SK-N-SH treated with all-trans-retinoic acid at 6 μM for 48 hours (cell line): ENCODE measurements at regions not wholly inside any gene's neighbourhood (a gene's known extent, or its start where the extent isn't known, plus 50 kb on each side); places are given as distances from the start of the nearest gene placed in this dataset.

Experiments
- ATAC-seq: fragments of 200-7000 bp; cut with Tn5 transposase; 3 replicates; pipeline ENCODE4 v1.9.1; 2020; ENCODE audit warnings: mild to moderate bottlenecking, moderate library complexity
- ARNTL ChIP-seq: fragments of 450-650 bp; formaldehyde crosslinking; IDR thresholded peaks from 2 replicates; pipeline ENCODE4 v1.5.0; 2020; ENCODE audit warnings: low read depth, mild to moderate bottlenecking, moderate library complexity, borderline replicate concordance
- BACH2 ChIP-seq: fragments of 250-450 bp; sonication (Bioruptor Pico); IDR thresholded peaks from 2 replicates; pipeline ENCODE4 v1.9.0; 2021; ENCODE audit warnings: mild to moderate bottlenecking, borderline replicate concordance
- CSDC2 ChIP-seq: fragments of 250-450 bp; sonication (Bioruptor Pico); IDR thresholded peaks from 2 replicates; pipeline ENCODE4 v1.5.0; 2020; ENCODE audit warnings: mild to moderate bottlenecking, moderate library complexity
- CSRNP3 ChIP-seq: fragments of 250-450 bp; sonication (Bioruptor Pico); IDR thresholded peaks from 2 replicates; pipeline ENCODE4 v1.5.1; 2021; ENCODE audit warnings: mild to moderate bottlenecking, moderate library complexity
- ESRRG ChIP-seq: fragments of 250-450 bp; sonication (Bioruptor Pico); IDR thresholded peaks from 2 replicates; pipeline ENCODE4 v1.6.1; 2021; ENCODE audit warnings: mild to moderate bottlenecking
- GLIS3 ChIP-seq: fragments of 250-450 bp; sonication (Bioruptor Pico); IDR thresholded peaks from 2 replicates; pipeline ENCODE4 v1.5.0; 2020; ENCODE audit warnings: mild to moderate bottlenecking, moderate library complexity
- ISL1 ChIP-seq: fragments of 250-450 bp; sonication (Bioruptor Pico); IDR thresholded peaks from 2 replicates; pipeline ENCODE4 v2.1.2; 2022; ENCODE audit warnings: mild to moderate bottlenecking, moderate library complexity
- OSR1 ChIP-seq: fragments of 250-450 bp; sonication (Bioruptor Pico); IDR thresholded peaks from 2 replicates; pipeline ENCODE4 v1.8.0; 2022; ENCODE audit warnings: moderate library complexity, mild to moderate bottlenecking, inconsistent platforms
- PATZ1 ChIP-seq: fragments of 250-450 bp; sonication (Bioruptor Pico); IDR thresholded peaks from 2 replicates; pipeline ENCODE4 v1.8.0; 2020; ENCODE audit warnings: mild to moderate bottlenecking, moderate library complexity, borderline replicate concordance
- POU6F1 ChIP-seq: fragments of 250-450 bp; sonication (Bioruptor Pico); IDR thresholded peaks from 2 replicates; pipeline ENCODE4 v1.8.0; 2021; ENCODE audit warnings: low read depth, mild to moderate bottlenecking, moderate library complexity, borderline replicate concordance
- PPARA ChIP-seq: fragments of 250-450 bp; sonication (Bioruptor Pico); IDR thresholded peaks from 2 replicates; pipeline ENCODE4 v1.5.0; 2020; ENCODE audit warnings: mild to moderate bottlenecking, borderline replicate concordance
- RARB ChIP-seq: fragments of 250-450 bp; sonication (Bioruptor Pico); IDR thresholded peaks from 2 replicates; pipeline ENCODE4 v1.8.0; 2021; ENCODE audit warnings: mild to moderate bottlenecking, moderate library complexity
- SNAI2 ChIP-seq: fragments of 250-450 bp; sonication (Bioruptor Pico); IDR thresholded peaks from 2 replicates; pipeline ENCODE4 v1.5.0; 2020; ENCODE audit warnings: mild to moderate bottlenecking, moderate library complexity
- TCF4 ChIP-seq: fragments of 250-450 bp; sonication (Bioruptor Pico); IDR thresholded peaks from 2 replicates; pipeline ENCODE4 v1.8.0; 2021; ENCODE audit warnings: mild to moderate bottlenecking, moderate library complexity, borderline replicate concordance
- TOX ChIP-seq: fragments of 250-450 bp; sonication (Bioruptor Pico); IDR thresholded peaks from 2 replicates; pipeline ENCODE4 v1.8.0; 2021; ENCODE audit warnings: mild to moderate bottlenecking, moderate library complexity, borderline replicate concordance
- ZC3H10 ChIP-seq: fragments of 250-450 bp; sonication (Bioruptor Pico); IDR thresholded peaks from 2 replicates; pipeline ENCODE4 v1.5.1; 2021; ENCODE audit warnings: mild to moderate bottlenecking, moderate library complexity
- ZFP3 ChIP-seq: fragments of 250-450 bp; sonication (Bioruptor Pico); IDR thresholded peaks from 2 replicates; pipeline ENCODE4 v1.5.0; 2020; ENCODE audit warnings: mild to moderate bottlenecking, moderate library complexity
- ZFP30 ChIP-seq: fragments of 450-650 bp; formaldehyde crosslinking; IDR thresholded peaks from 2 replicates; pipeline ENCODE4 v1.5.0; 2022; ENCODE audit warnings: mild to moderate bottlenecking, moderate library complexity
- ZNF565 ChIP-seq: fragments of 450-650 bp; formaldehyde crosslinking; conservative IDR thresholded peaks from 2 replicates; pipeline ENCODE4 v1.5.0; 2020; ENCODE audit warnings: low read depth, mild to moderate bottlenecking, moderate library complexity
- ZNF70 ChIP-seq: fragments of 450-650 bp; formaldehyde crosslinking; IDR thresholded peaks from 2 replicates; pipeline ENCODE4 v1.5.0; 2020; ENCODE audit warnings: mild to moderate bottlenecking, moderate library complexity
- ZNF8 ChIP-seq: fragments of 450-650 bp; formaldehyde crosslinking; IDR thresholded peaks from 2 replicates; pipeline ENCODE4 v1.5.0; 2020; ENCODE audit warnings: mild to moderate bottlenecking, moderate library complexity
- TF ChIP-seq, protein P1 (sequence below): fragments of 250-450 bp; sonication (Bioruptor Pico); IDR thresholded peaks from 2 replicates; pipeline ENCODE4 v1.5.1; 2020; ENCODE audit warnings: low read depth, mild to moderate bottlenecking, moderate library complexity
- TF ChIP-seq, protein P2 (sequence below): fragments of 250-450 bp; sonication (Bioruptor Pico); IDR thresholded peaks from 2 replicates; pipeline ENCODE4 v1.5.0; 2020; ENCODE audit warnings: mild to moderate bottlenecking, moderate library complexity

GRCh38 chr16:66274335-66275110 lies 92.0 kb upstream of the CDH5 start:
- ATAC-seq, result peak; percentile 62
- TF ChIP-seq ZNF8 (CRISPR knock-in tag), result no peak
- no peak for TF ChIP-seq PPARA
- no peak for TF ChIP-seq TCF4 (CRISPR knock-in tag)
- TF ChIP-seq, protein P1, sequence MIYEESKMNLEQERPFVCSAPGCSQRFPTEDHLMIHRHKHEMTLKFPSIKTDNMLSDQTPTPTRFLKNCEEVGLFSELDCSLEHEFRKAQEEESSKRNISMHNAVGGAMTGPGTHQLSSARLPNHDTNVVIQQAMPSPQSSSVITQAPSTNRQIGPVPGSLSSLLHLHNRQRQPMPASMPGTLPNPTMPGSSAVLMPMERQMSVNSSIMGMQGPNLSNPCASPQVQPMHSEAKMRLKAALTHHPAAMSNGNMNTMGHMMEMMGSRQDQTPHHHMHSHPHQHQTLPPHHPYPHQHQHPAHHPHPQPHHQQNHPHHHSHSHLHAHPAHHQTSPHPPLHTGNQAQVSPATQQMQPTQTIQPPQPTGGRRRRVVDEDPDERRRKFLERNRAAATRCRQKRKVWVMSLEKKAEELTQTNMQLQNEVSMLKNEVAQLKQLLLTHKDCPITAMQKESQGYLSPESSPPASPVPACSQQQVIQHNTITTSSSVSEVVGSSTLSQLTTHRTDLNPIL (CRISPR knock-in tag), result no peak
- TF ChIP-seq OSR1 (CRISPR knock-in tag), result no peak
- no peak for TF ChIP-seq CSDC2
- TF ChIP-seq PATZ1 (CRISPR knock-in tag), result no peak
- no peak for TF ChIP-seq ZNF565 (CRISPR knock-in tag)
- TF ChIP-seq TOX, result no peak
- TF ChIP-seq POU6F1, result no peak
- no peak for TF ChIP-seq ARNTL (CRISPR knock-in tag)
- no peak for TF ChIP-seq ESRRG (CRISPR knock-in tag)
- TF ChIP-seq, protein P2, sequence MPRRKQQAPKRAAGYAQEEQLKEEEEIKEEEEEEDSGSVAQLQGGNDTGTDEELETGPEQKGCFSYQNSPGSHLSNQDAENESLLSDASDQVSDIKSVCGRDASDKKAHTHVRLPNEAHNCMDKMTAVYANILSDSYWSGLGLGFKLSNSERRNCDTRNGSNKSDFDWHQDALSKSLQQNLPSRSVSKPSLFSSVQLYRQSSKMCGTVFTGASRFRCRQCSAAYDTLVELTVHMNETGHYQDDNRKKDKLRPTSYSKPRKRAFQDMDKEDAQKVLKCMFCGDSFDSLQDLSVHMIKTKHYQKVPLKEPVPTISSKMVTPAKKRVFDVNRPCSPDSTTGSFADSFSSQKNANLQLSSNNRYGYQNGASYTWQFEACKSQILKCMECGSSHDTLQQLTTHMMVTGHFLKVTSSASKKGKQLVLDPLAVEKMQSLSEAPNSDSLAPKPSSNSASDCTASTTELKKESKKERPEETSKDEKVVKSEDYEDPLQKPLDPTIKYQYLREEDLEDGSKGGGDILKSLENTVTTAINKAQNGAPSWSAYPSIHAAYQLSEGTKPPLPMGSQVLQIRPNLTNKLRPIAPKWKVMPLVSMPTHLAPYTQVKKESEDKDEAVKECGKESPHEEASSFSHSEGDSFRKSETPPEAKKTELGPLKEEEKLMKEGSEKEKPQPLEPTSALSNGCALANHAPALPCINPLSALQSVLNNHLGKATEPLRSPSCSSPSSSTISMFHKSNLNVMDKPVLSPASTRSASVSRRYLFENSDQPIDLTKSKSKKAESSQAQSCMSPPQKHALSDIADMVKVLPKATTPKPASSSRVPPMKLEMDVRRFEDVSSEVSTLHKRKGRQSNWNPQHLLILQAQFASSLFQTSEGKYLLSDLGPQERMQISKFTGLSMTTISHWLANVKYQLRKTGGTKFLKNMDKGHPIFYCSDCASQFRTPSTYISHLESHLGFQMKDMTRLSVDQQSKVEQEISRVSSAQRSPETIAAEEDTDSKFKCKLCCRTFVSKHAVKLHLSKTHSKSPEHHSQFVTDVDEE (CRISPR knock-in tag), result no peak
- no peak for TF ChIP-seq BACH2 (CRISPR knock-in tag)
- TF ChIP-seq ZNF70, result no peak
- no peak for TF ChIP-seq CSRNP3 (CRISPR knock-in tag)
- no peak for TF ChIP-seq ISL1 (CRISPR knock-in tag)
- no peak for TF ChIP-seq SNAI2 (CRISPR knock-in tag)
- no peak for TF ChIP-seq ZFP3 (CRISPR knock-in tag)
- TF ChIP-seq RARB (CRISPR knock-in tag), result no peak

- ATAC-seq, result peak; percentile 9; the same call in 1 of the 3 replicates
- TF ChIP-seq ZNF565 (CRISPR knock-in tag) (no peak), PPARA (no peak), GLIS3 (CRISPR knock-in tag) (no peak), BACH2 (CRISPR knock-in tag) (no peak), ARNTL (CRISPR knock-in tag) (no peak), ZFP30 (CRISPR knock-in tag) (no peak), TCF4 (CRISPR knock-in tag) (no peak), SNAI2 (CRISPR knock-in tag) (no peak), ZNF8 (CRISPR knock-in tag) (no peak), POU6F1 (no peak), OSR1 (CRISPR knock-in tag) (no peak), ZC3H10 (CRISPR knock-in tag) (no peak), ISL1 (CRISPR knock-in tag) (no peak)
- TF ChIP-seq, protein P2 (CRISPR knock-in tag), result no peak
These were observed 92.7 kb upstream of the CDH5 start for GRCh38 chr16:66273644-66274334.
